Activated T-helper 17 cell treated with anti-CD3 and anti-CD28 coated beads, Interleukin-2, amount 50 U/mL, for 72 hours (primary cell): ENCODE measurements at regions not wholly inside any gene's neighbourhood (a gene's known extent, or its start where the extent isn't known, plus 50 kb on each side); places are given as distances from the start of the nearest gene placed in this dataset.

Experiments used
- ATAC-seq: fragments of 150-1000 bp; cut with Tn5 transposase; replicated peaks from 2 replicates; pipeline ENCODE4 v1.10.0; 2021; ENCODE audit warnings: mild to moderate bottlenecking, moderate library complexity
- H3K27ac Mint-ChIP-seq: one replicate; pipeline ENCODE4 v1.8.0; 2022; ENCODE audit warnings: mixed read lengths
- H3K27me3 Mint-ChIP-seq: one replicate; pipeline ENCODE4 v1.8.0; 2022; ENCODE audit warnings: mixed read lengths
- H3K36me3 Mint-ChIP-seq: one replicate; pipeline ENCODE4 v1.8.0; 2022; ENCODE audit warnings: low read depth, mild to moderate bottlenecking, mixed read lengths
- H3K4me1 Mint-ChIP-seq: one replicate; pipeline ENCODE4 v1.8.0; 2022; ENCODE audit warnings: mixed read lengths
- H3K4me3 Mint-ChIP-seq: one replicate; pipeline ENCODE4 v1.8.0; 2022; ENCODE audit warnings: mild to moderate bottlenecking, mixed read lengths
- H3K9me3 Mint-ChIP-seq: one replicate; pipeline ENCODE4 v1.8.0; 2022; ENCODE audit warnings: mixed read lengths

GRCh38 chr5:4544049-4544670 lies 596.0 kb upstream of the ADAMTS16 start:
- no peaks in the 10 kb centered on the region for H3K4me1 Mint-ChIP-seq
- H3K27me3 Mint-ChIP-seq = no peaks in the 10 kb centered on the region
- no peak for ATAC-seq
- H3K4me3 Mint-ChIP-seq = no peak overlapping the region
- peaks cover 24% of the 10 kb centered on the region for H3K9me3 Mint-ChIP-seq
- no peak overlapping the region for H3K27ac Mint-ChIP-seq
- no peaks in the 10 kb centered on the region for H3K36me3 Mint-ChIP-seq

- no peak for ATAC-seq
- H3K4me3 Mint-ChIP-seq = no peak overlapping the region
- H3K27ac Mint-ChIP-seq = no peak overlapping the region
- peaks cover 26% of the 10 kb centered on the region for H3K9me3 Mint-ChIP-seq
- no peaks in the 10 kb centered on the region for H3K27me3 Mint-ChIP-seq
- H3K4me1 Mint-ChIP-seq = no peaks in the 10 kb centered on the region
- H3K36me3 Mint-ChIP-seq = no peaks in the 10 kb centered on the region
Measured at GRCh38 chr5:4547547-4547946, 592.6 kb upstream of the ADAMTS16 start.

GRCh38 chr5:4548341-4548740 lies 591.8 kb upstream of the ADAMTS16 start:
- Mint-ChIP-seq H3K4me3 (no peak overlapping the region), H3K27me3 (no peaks in the 10 kb centered on the region), H3K9me3 (peaks cover 28% of the 10 kb centered on the region), H3K27ac (no peak overlapping the region), H3K36me3 (no peaks in the 10 kb centered on the region), H3K4me1 (no peaks in the 10 kb centered on the region)
- no peak for ATAC-seq

- H3K27ac Mint-ChIP-seq = no peak overlapping the region
- no peaks in the 10 kb centered on the region for H3K4me1 Mint-ChIP-seq
- H3K36me3 Mint-ChIP-seq = no peaks in the 10 kb centered on the region
- no peaks in the 10 kb centered on the region for H3K27me3 Mint-ChIP-seq
- no peak for ATAC-seq
- H3K4me3 Mint-ChIP-seq = no peak overlapping the region
- H3K9me3 Mint-ChIP-seq = peaks cover 26% of the 10 kb centered on the region
Measured at GRCh38 chr5:4549351-4549750, 590.8 kb upstream of the ADAMTS16 start.

GRCh38 chr5:4551034-4551433 lies 589.1 kb upstream of the ADAMTS16 start:
- H3K9me3 Mint-ChIP-seq = peaks cover 18% of the 10 kb centered on the region
- H3K27me3 Mint-ChIP-seq = no peaks in the 10 kb centered on the region
- no peak overlapping the region for H3K4me3 Mint-ChIP-seq
- no peaks in the 10 kb centered on the region for H3K4me1 Mint-ChIP-seq
- ATAC-seq = no peak
- H3K36me3 Mint-ChIP-seq = no peaks in the 10 kb centered on the region
- H3K27ac Mint-ChIP-seq = no peak overlapping the region

- Mint-ChIP-seq H3K4me3 (no peak overlapping the region), H3K27ac (no peak overlapping the region)
Measured at GRCh38 chr5:4553130-4553529, 587.0 kb upstream of the ADAMTS16 start.

GRCh38 chr5:4553978-4554377 lies 586.2 kb upstream of the ADAMTS16 start:
- no peaks in the 10 kb centered on the region for H3K4me1 Mint-ChIP-seq
- no peaks in the 10 kb centered on the region for H3K27me3 Mint-ChIP-seq
- no peak overlapping the region for H3K4me3 Mint-ChIP-seq
- H3K9me3 Mint-ChIP-seq = peaks cover 24% of the 10 kb centered on the region
- no peak overlapping the region for H3K27ac Mint-ChIP-seq
- H3K36me3 Mint-ChIP-seq = no peaks in the 10 kb centered on the region
- no peak for ATAC-seq

More at GRCh38 chr5:4553130-4553529, 587.0 kb upstream of the ADAMTS16 start:
- no peak for ATAC-seq
- H3K4me1 Mint-ChIP-seq = no peaks in the 10 kb centered on the region
- peaks cover 27% of the 10 kb centered on the region for H3K9me3 Mint-ChIP-seq
- no peaks in the 10 kb centered on the region for H3K36me3 Mint-ChIP-seq
- no peaks in the 10 kb centered on the region for H3K27me3 Mint-ChIP-seq

- H3K9me3 Mint-ChIP-seq = peaks cover 28% of the 10 kb centered on the region
- H3K27me3 Mint-ChIP-seq = no peaks in the 10 kb centered on the region
- no peak overlapping the region for H3K4me3 Mint-ChIP-seq
Measured at GRCh38 chr5:4555725-4556285, 584.3 kb upstream of the ADAMTS16 start.

GRCh38 chr5:4561403-4561802 lies 578.7 kb upstream of the ADAMTS16 start:
- H3K9me3 Mint-ChIP-seq = peaks cover 31% of the 10 kb centered on the region
- no peak for ATAC-seq
- no peaks in the 10 kb centered on the region for H3K27me3 Mint-ChIP-seq
- no peak overlapping the region for H3K27ac Mint-ChIP-seq
- H3K36me3 Mint-ChIP-seq = no peaks in the 10 kb centered on the region
- H3K4me3 Mint-ChIP-seq = no peak overlapping the region
- H3K4me1 Mint-ChIP-seq = no peaks in the 10 kb centered on the region

More at GRCh38 chr5:4555725-4556285, 584.3 kb upstream of the ADAMTS16 start:
- ATAC-seq = no peak
- Mint-ChIP-seq H3K27ac (no peak overlapping the region), H3K36me3 (no peaks in the 10 kb centered on the region), H3K4me1 (no peaks in the 10 kb centered on the region)

- no peaks in the 10 kb centered on the region for H3K4me1 Mint-ChIP-seq
- H3K27me3 Mint-ChIP-seq = no peaks in the 10 kb centered on the region
- H3K9me3 Mint-ChIP-seq = peaks cover 29% of the 10 kb centered on the region
- no peak for ATAC-seq
- no peak overlapping the region for H3K27ac Mint-ChIP-seq
- no peaks in the 10 kb centered on the region for H3K36me3 Mint-ChIP-seq
- H3K4me3 Mint-ChIP-seq = no peak overlapping the region
Measured at GRCh38 chr5:4563400-4563799, 576.7 kb upstream of the ADAMTS16 start.

- Mint-ChIP-seq H3K4me3 (no peak overlapping the region), H3K36me3 (no peaks in the 10 kb centered on the region), H3K27me3 (no peaks in the 10 kb centered on the region), H3K27ac (no peak overlapping the region), H3K9me3 (peaks cover 9% of the 10 kb centered on the region), H3K4me1 (no peaks in the 10 kb centered on the region)
- no peak for ATAC-seq
Measured at GRCh38 chr5:4570047-4570995, 569.8 kb upstream of the ADAMTS16 start.

GRCh38 chr5:4571248-4571948 lies 568.7 kb upstream of the ADAMTS16 start:
- no peaks in the 10 kb centered on the region for H3K36me3 Mint-ChIP-seq
- H3K27ac Mint-ChIP-seq = no peak overlapping the region
- no peaks in the 10 kb centered on the region for H3K27me3 Mint-ChIP-seq
- no peak overlapping the region for H3K4me3 Mint-ChIP-seq
- peaks cover 9% of the 10 kb centered on the region for H3K9me3 Mint-ChIP-seq
- no peaks in the 10 kb centered on the region for H3K4me1 Mint-ChIP-seq
- ATAC-seq = no peak

- Mint-ChIP-seq H3K4me3 (no peak overlapping the region), H3K36me3 (no peaks in the 10 kb centered on the region), H3K27ac (no peak overlapping the region), H3K4me1 (no peaks in the 10 kb centered on the region), H3K9me3 (peaks cover 8% of the 10 kb centered on the region), H3K27me3 (no peaks in the 10 kb centered on the region)
- ATAC-seq = no peak
Measured at GRCh38 chr5:4572311-4573100, 567.6 kb upstream of the ADAMTS16 start.

- H3K27me3 Mint-ChIP-seq = no peaks in the 10 kb centered on the region
- no peak overlapping the region for H3K27ac Mint-ChIP-seq
- H3K4me1 Mint-ChIP-seq = no peaks in the 10 kb centered on the region
- ATAC-seq = no peak
- H3K9me3 Mint-ChIP-seq = peaks cover 13% of the 10 kb centered on the region
- H3K36me3 Mint-ChIP-seq = no peaks in the 10 kb centered on the region
- H3K4me3 Mint-ChIP-seq = no peak overlapping the region
Measured at GRCh38 chr5:4575608-4576007, 564.5 kb upstream of the ADAMTS16 start.
